Loucy (cell line): ENCODE measurements at regions not wholly inside any gene's neighbourhood (a gene's known extent, or its start where the extent isn't known, plus 50 kb on each side); places are given as distances from the start of the nearest gene placed in this dataset.

Experiments used
- EZH2phosphoT487 ChIP-seq: fragments of 200-600 bp; IDR thresholded peaks from 2 replicates; pipeline ENCODE4 v1.6.1; 2018; ENCODE audit warnings: antibody characterized with exemption, mild to moderate bottlenecking, moderate library complexity, borderline replicate concordance
- TF ChIP-seq, protein P1 (sequence below): fragments of 200-600 bp; sonication (generic); conservative IDR thresholded peaks from 2 replicates; pipeline ENCODE4 v1.5.1; 2014; ENCODE audit warnings: mild to moderate bottlenecking, antibody characterized with exemption, low read length

DNA sequence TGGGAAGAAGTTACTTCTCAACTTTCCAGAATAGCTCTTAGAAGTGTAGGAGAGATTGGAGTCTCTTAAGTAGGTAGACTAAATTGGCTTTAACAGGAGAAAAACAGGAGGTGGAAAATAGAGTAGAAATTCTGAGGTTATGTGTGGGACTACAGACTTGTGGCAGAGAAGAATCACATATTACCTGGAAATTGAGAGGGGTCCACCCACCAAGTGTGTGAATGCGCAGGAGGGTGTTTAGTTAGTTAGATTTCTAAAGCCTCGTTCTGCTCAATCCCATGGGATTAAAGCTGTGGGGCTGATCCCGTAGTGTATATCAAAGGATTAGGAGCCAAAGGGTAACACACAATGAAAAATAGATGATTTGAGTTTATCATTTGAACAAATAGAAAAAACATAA, 319.1 kb downstream of the TRIB2 start:
- TF ChIP-seq EZH2phosphoT487: no peak
- TF ChIP-seq, protein P1, sequence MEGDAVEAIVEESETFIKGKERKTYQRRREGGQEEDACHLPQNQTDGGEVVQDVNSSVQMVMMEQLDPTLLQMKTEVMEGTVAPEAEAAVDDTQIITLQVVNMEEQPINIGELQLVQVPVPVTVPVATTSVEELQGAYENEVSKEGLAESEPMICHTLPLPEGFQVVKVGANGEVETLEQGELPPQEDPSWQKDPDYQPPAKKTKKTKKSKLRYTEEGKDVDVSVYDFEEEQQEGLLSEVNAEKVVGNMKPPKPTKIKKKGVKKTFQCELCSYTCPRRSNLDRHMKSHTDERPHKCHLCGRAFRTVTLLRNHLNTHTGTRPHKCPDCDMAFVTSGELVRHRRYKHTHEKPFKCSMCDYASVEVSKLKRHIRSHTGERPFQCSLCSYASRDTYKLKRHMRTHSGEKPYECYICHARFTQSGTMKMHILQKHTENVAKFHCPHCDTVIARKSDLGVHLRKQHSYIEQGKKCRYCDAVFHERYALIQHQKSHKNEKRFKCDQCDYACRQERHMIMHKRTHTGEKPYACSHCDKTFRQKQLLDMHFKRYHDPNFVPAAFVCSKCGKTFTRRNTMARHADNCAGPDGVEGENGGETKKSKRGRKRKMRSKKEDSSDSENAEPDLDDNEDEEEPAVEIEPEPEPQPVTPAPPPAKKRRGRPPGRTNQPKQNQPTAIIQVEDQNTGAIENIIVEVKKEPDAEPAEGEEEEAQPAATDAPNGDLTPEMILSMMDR: no peak
